ENCODE measurements at regions not wholly inside any gene's neighbourhood (a gene's known extent, or its start where the extent isn't known, plus 50 kb on each side); places are given as distances from the start of the nearest gene placed in this dataset.

GRCh38 chrX:128335671-128336070 is 283.5 kb upstream of the ACTRT1 start:
- Histone ChIP-seq H3K4me1 (ENCODE audit: insufficient read depth, low read length, poor library complexity, severe bottlenecking) (no peaks in the 10 kb centered on the region), H3K4me3 (ENCODE audit: low read depth, low read length, poor library complexity, severe bottlenecking) (no peak overlapping the region), H3K27me3 (replicated peaks; ENCODE audit: insufficient read depth, low read depth, low read length, poor library complexity) (no peaks in the 10 kb centered on the region), H3K9me3 (ENCODE audit: low read depth, low read length, poor library complexity, severe bottlenecking) (no peaks in the 10 kb centered on the region), H3K27ac (ENCODE audit: low read depth, low read length, poor library complexity, severe bottlenecking) (no peak overlapping the region), H3K36me3 (ENCODE audit: insufficient read depth, low read length, poor library complexity, severe bottlenecking) (no peaks in the 10 kb centered on the region)
- no TSS peak for BruUV-seq (replicated peaks)
- ChIA-PET POLR2A (ENCODE audit: low non-redundant PET) (no interaction called here), CTCF (no interaction called here)
- TF ChIP-seq EZH2 (IDR thresholded peaks at IDR 0.05; ENCODE audit: borderline replicate concordance, low read depth, low read length, poor library complexity, severe bottlenecking) (no peak), CTCF (conservative IDR thresholded peaks at IDR 0.05; ENCODE audit: low read depth, low read length) (no peak)
- no peak for DNase-seq (ENCODE audit: low spot score)
- intact Hi-C loops (cut with micrococcal nuclease; ENCODE audit: unreplicated experiment) = no loop called here

DNA sequence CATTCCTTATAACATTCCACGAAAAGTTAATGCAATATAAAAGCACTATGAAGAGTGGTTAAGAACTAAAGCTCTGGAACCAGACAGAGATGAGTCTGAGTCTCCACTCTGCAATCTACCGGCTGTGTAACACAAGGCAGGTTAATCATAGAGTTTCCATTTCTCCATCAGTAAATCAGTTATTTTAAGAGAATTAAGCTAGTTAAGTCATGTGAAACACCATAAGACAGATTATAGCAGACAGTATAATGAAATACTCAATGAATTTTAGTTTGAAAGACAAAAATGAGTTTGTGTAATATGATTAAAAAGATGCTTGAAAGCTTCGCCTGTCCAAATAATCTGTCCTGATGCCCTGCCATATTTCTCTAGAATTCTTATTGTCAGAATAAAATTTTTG is 282.6 kb upstream of the ACTRT1 start:
- Histone ChIP-seq H3K4me3 (ENCODE audit: low read depth, low read length, poor library complexity, severe bottlenecking) (no peak overlapping the region), H3K9me3 (ENCODE audit: low read depth, low read length, poor library complexity, severe bottlenecking) (no peaks in the 10 kb centered on the region), H3K27me3 (replicated peaks; ENCODE audit: insufficient read depth, low read depth, low read length, poor library complexity) (no peaks in the 10 kb centered on the region), H3K36me3 (ENCODE audit: insufficient read depth, low read length, poor library complexity, severe bottlenecking) (no peaks in the 10 kb centered on the region), H3K4me1 (ENCODE audit: insufficient read depth, low read length, poor library complexity, severe bottlenecking) (no peaks in the 10 kb centered on the region), H3K27ac (ENCODE audit: low read depth, low read length, poor library complexity, severe bottlenecking) (no peak overlapping the region)
- CTCF ChIA-PET = no interaction called here
- DNase-seq (ENCODE audit: low spot score) = no peak
- TF ChIP-seq CTCF (conservative IDR thresholded peaks at IDR 0.05; ENCODE audit: low read depth, low read length) (no peak), EZH2 (IDR thresholded peaks at IDR 0.05; ENCODE audit: borderline replicate concordance, low read depth, low read length, poor library complexity, severe bottlenecking) (no peak)
- no TSS peak for BruUV-seq (replicated peaks)
- POLR2A ChIA-PET (ENCODE audit: low non-redundant PET) = no interaction called here
- intact Hi-C loops (cut with micrococcal nuclease; ENCODE audit: unreplicated experiment) = no loop called here

DNA sequence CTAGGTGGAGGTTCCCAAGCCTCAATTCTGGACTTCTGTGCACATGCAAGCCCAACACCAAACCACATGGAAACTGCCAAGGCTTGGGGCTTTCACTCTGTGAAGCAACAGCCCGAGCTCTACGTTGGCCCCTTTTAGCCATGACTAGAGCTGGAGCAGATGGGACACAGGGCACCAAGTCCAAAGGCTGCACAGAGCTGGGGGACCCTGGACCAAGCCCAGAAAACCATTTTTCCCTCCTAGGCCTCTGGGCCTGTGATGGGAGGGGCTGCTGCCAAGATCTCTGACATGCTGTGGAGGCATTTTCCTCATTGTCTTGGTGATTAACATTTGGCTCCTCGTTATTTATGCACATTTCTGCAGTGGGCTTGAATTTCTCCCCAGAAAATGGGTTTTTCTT is 258.7 kb upstream of the ACTRT1 start:
- ChIA-PET CTCF (no interaction called here), POLR2A (ENCODE audit: low non-redundant PET) (no interaction called here)
- no TSS peak for BruUV-seq (replicated peaks)
- TF ChIP-seq EZH2 (IDR thresholded peaks at IDR 0.05; ENCODE audit: borderline replicate concordance, low read depth, low read length, poor library complexity, severe bottlenecking) (no peak), CTCF (conservative IDR thresholded peaks at IDR 0.05; ENCODE audit: low read depth, low read length) (no peak)
- Histone ChIP-seq H3K4me3 (ENCODE audit: low read depth, low read length, poor library complexity, severe bottlenecking) (no peak overlapping the region), H3K36me3 (ENCODE audit: insufficient read depth, low read length, poor library complexity, severe bottlenecking) (no peaks in the 10 kb centered on the region), H3K27ac (ENCODE audit: low read depth, low read length, poor library complexity, severe bottlenecking) (no peak overlapping the region), H3K9me3 (ENCODE audit: low read depth, low read length, poor library complexity, severe bottlenecking) (no peaks in the 10 kb centered on the region), H3K27me3 (replicated peaks; ENCODE audit: insufficient read depth, low read depth, low read length, poor library complexity) (no peaks in the 10 kb centered on the region), H3K4me1 (ENCODE audit: insufficient read depth, low read length, poor library complexity, severe bottlenecking) (no peaks in the 10 kb centered on the region)
- intact Hi-C loops (cut with micrococcal nuclease; ENCODE audit: unreplicated experiment) = no loop called here
- DNase-seq (ENCODE audit: low spot score) = no peak
